ENCODE measurements at regions not wholly inside any gene's neighbourhood (a gene's known extent, or its start where the extent isn't known, plus 50 kb on each side); places are given as distances from the start of the nearest gene placed in this dataset.

DNA sequence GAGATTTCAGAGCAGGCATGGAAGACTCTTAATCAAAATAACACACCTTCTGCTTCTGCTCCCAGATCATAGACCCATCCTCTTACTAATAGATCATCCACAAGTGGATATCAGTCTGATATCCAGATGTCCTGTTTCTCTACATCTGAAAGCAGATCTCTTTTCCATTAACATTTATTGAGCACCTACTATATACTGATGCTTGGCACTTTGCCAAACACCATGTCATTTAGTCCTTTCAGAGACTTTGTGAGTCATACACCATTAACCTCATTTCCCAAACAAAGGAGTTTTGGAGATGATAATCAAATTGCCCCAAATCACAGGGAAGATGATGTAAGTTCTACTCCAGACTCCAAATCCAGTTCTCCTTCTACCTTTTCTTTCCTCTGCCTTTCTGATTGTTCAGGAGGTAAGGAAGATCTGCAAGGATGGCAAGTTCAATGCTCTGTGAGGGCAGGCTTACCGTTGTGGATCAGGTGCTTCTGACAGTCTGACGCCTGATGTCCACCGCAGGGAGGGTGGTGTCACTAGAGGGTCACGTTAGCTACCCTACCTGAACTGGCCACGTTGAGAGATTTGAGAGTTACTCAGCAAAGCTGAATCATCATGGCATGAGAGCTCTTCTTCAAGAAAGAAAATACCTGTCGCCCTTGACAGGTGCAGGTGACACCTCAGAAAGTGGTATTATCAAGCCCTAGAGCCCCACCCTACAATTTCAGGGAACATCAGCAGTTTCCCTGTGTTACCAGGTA is 269.6 kb upstream of the ZMIZ1 start:
- H4K20me1 ChIP-seq (ENCODE audit: insufficient read depth, low read length), result no peaks in the 10 kb centered on the region
- no peaks in the 10 kb centered on the region for H3K36me3 ChIP-seq (ENCODE audit: insufficient read depth, low read length)
- H2AFZ ChIP-seq (ENCODE audit: low read length), result no peak overlapping the region
- no peaks in the 10 kb centered on the region for H3K9me2 ChIP-seq (ENCODE audit: insufficient read depth, low read length)
- no peak overlapping the region for H3K27ac ChIP-seq (ENCODE audit: low read depth, low read length, poor library complexity, severe bottlenecking)
- ChIA-PET CTCF (ENCODE audit: unreplicated experiment) (no interaction called here), POLR2A (no interaction called here)
- intact Hi-C loops (cut with micrococcal nuclease; ENCODE audit: unreplicated experiment), result no loop called here
- no peak overlapping the region for H3K4me3 ChIP-seq (ENCODE audit: low read depth, low read length, poor library complexity, severe bottlenecking)
- no peak for DNase-seq (ENCODE audit: low spot score)
- TF ChIP-seq EZH2phosphoT487 (IDR thresholded peaks at IDR 0.05; ENCODE audit: borderline replicate concordance, low read depth, low read length), result no peak
- TF ChIP-seq, protein P1, sequence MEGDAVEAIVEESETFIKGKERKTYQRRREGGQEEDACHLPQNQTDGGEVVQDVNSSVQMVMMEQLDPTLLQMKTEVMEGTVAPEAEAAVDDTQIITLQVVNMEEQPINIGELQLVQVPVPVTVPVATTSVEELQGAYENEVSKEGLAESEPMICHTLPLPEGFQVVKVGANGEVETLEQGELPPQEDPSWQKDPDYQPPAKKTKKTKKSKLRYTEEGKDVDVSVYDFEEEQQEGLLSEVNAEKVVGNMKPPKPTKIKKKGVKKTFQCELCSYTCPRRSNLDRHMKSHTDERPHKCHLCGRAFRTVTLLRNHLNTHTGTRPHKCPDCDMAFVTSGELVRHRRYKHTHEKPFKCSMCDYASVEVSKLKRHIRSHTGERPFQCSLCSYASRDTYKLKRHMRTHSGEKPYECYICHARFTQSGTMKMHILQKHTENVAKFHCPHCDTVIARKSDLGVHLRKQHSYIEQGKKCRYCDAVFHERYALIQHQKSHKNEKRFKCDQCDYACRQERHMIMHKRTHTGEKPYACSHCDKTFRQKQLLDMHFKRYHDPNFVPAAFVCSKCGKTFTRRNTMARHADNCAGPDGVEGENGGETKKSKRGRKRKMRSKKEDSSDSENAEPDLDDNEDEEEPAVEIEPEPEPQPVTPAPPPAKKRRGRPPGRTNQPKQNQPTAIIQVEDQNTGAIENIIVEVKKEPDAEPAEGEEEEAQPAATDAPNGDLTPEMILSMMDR (conservative IDR thresholded peaks at IDR 0.05; ENCODE audit: low read length), result no peak
- H3K9me3 ChIP-seq (ENCODE audit: low read length), result no peaks in the 10 kb centered on the region
- H3K79me2 ChIP-seq (ENCODE audit: insufficient read depth, low read depth, low read length), result no peaks in the 10 kb centered on the region
- H3K4me1 ChIP-seq (ENCODE audit: insufficient read depth, low read length, poor library complexity, severe bottlenecking), result no peaks in the 10 kb centered on the region
- no peak overlapping the region for H3K4me2 ChIP-seq (ENCODE audit: low read length)
- no TSS peak for BruUV-seq (replicated peaks)

- no peak overlapping the region for H3K27ac ChIP-seq (ENCODE audit: low read depth, low read length, poor library complexity, severe bottlenecking)
- no peaks in the 10 kb centered on the region for H3K4me1 ChIP-seq (ENCODE audit: insufficient read depth, low read length, poor library complexity, severe bottlenecking)
- no peaks in the 10 kb centered on the region for H4K20me1 ChIP-seq (ENCODE audit: insufficient read depth, low read length)
- BruUV-seq (replicated peaks), result no TSS peak
- ChIA-PET POLR2A (no interaction called here), CTCF (ENCODE audit: unreplicated experiment) (no interaction called here)
- no peak for TF ChIP-seq EZH2phosphoT487 (IDR thresholded peaks at IDR 0.05; ENCODE audit: borderline replicate concordance, low read depth, low read length)
- TF ChIP-seq, protein P1 (conservative IDR thresholded peaks at IDR 0.05; ENCODE audit: low read length), result no peak
- H3K4me3 ChIP-seq (ENCODE audit: low read depth, low read length, poor library complexity, severe bottlenecking), result no peak overlapping the region
- DNase-seq (ENCODE audit: low spot score), result no peak
- intact Hi-C loops (cut with micrococcal nuclease; ENCODE audit: unreplicated experiment), result no loop called here
- H3K36me3 ChIP-seq (ENCODE audit: insufficient read depth, low read length), result no peaks in the 10 kb centered on the region
- no peaks in the 10 kb centered on the region for H3K9me2 ChIP-seq (ENCODE audit: insufficient read depth, low read length)
- H3K4me2 ChIP-seq (ENCODE audit: low read length), result no peak overlapping the region
- no peak overlapping the region for H2AFZ ChIP-seq (ENCODE audit: low read length)
- H3K79me2 ChIP-seq (ENCODE audit: insufficient read depth, low read depth, low read length), result no peaks in the 10 kb centered on the region
- no peaks in the 10 kb centered on the region for H3K9me3 ChIP-seq (ENCODE audit: low read length)
These were observed 268.8 kb upstream of the ZMIZ1 start for GRCh38 chr10:78800006-78800405.

- no peak for DNase-seq (ENCODE audit: low spot score)
- Histone ChIP-seq H4K20me1 (ENCODE audit: insufficient read depth, low read length) (no peaks in the 10 kb centered on the region), H3K4me3 (ENCODE audit: low read depth, low read length, poor library complexity, severe bottlenecking) (no peak overlapping the region), H2AFZ (ENCODE audit: low read length) (no peak overlapping the region), H3K79me2 (ENCODE audit: insufficient read depth, low read depth, low read length) (no peaks in the 10 kb centered on the region), H3K27ac (ENCODE audit: low read depth, low read length, poor library complexity, severe bottlenecking) (no peak overlapping the region), H3K4me2 (ENCODE audit: low read length) (no peak overlapping the region), H3K9me3 (ENCODE audit: low read length) (no peaks in the 10 kb centered on the region), H3K9me2 (ENCODE audit: insufficient read depth, low read length) (no peaks in the 10 kb centered on the region), H3K36me3 (ENCODE audit: insufficient read depth, low read length) (no peaks in the 10 kb centered on the region), H3K4me1 (ENCODE audit: insufficient read depth, low read length, poor library complexity, severe bottlenecking) (no peaks in the 10 kb centered on the region)
- intact Hi-C loops (cut with micrococcal nuclease; ENCODE audit: unreplicated experiment), result no loop called here
- POLR2A ChIA-PET, result no interaction called here
- CTCF ChIA-PET (ENCODE audit: unreplicated experiment), result no interaction called here
- no peak for TF ChIP-seq EZH2phosphoT487 (IDR thresholded peaks at IDR 0.05; ENCODE audit: borderline replicate concordance, low read depth, low read length)
- TF ChIP-seq, protein P1 (conservative IDR thresholded peaks at IDR 0.05; ENCODE audit: low read length), result no peak
- no TSS peak for BruUV-seq (replicated peaks)
These were observed 268.0 kb upstream of the ZMIZ1 start for GRCh38 chr10:78800535-78801320.

Measured in OCI-LY7 (cell line).